Heart right ventricle (tissue), 16 donors: ENCODE measurements at regions not wholly inside any gene's neighbourhood (a gene's known extent, or its start where the extent isn't known, plus 50 kb on each side); places are given as distances from the start of the nearest gene placed in this dataset.
A peak's percentile ranks its signal among the peaks of the same experiment; 100 is the strongest.

Experiments
- ATAC-seq, 8 donors: fragments of 200-7000 bp; cut with Tn5 transposase; one replicate each; pipeline ENCODE4 v1.9.1; 2020; ENCODE audit warnings: mild to moderate bottlenecking in 8 of 8, moderate library complexity in 8 of 8, moderate number of reproducible peaks in 1 of 8
- DNase-seq, 2 donors: peaks; one replicate each; pipeline ENCODE4 v3.0.0-alpha.2; 2020
- H3K27ac ChIP-seq, 10 donors: fragments of 200-600 bp; sonication (generic) in 2 of 10; one replicate each; pipeline versions ENCODE4 v1.5.0 to v1.8.0; 2020 to 2022; ENCODE audit warnings: mild to moderate bottlenecking in 3 of 10
- H3K27me3 ChIP-seq, 7 donors: fragments of 200-600 bp; one replicate each; pipeline ENCODE4 v1.8.0; 2021 to 2022; ENCODE audit warnings: mild to moderate bottlenecking in 2 of 7
- H3K36me3 ChIP-seq, 9 donors: fragments of 200-600 bp; sonication (generic) in 1 of 9; one replicate each; pipeline versions ENCODE4 v1.5.0 to v1.8.0; 2020 to 2022; ENCODE audit warnings: mild to moderate bottlenecking in 2 of 9
- H3K4me1 ChIP-seq, 9 donors: fragments of 200-600 bp; sonication (generic) in 1 of 9; one replicate each; pipeline versions ENCODE4 v1.5.0 to v1.8.0; 2020 to 2022; ENCODE audit warnings: mild to moderate bottlenecking in 4 of 9
- H3K4me3 ChIP-seq, 10 donors: fragments of 200-600 bp; sonication (generic) in 2 of 10; one replicate each; pipeline versions ENCODE4 v1.5.0 to v1.8.0; 2020 to 2022; ENCODE audit warnings: mild to moderate bottlenecking in 7 of 10, moderate library complexity in 2 of 10
- H3K9me3 ChIP-seq, 11 donors: fragments of 200-600 bp in 10 of 11; sonication (generic) in 2 of 11; one replicate each; pipeline versions ENCODE4 v1.5.0 to v1.8.0; 2013 to 2022; ENCODE audit warnings: mild to moderate bottlenecking in 2 of 11, control low read depth in 1 of 11, moderate library complexity in 1 of 11
- CTCF ChIP-seq, 9 donors: fragments of 200-600 bp; sonication (generic) in 2 of 9; IDR thresholded peaks; one replicate each; pipeline versions ENCODE4 v1.5.0 to v1.8.0; 2021 to 2022; ENCODE audit warnings: antibody characterized with exemption in 9 of 9, mild to moderate bottlenecking in 5 of 9, moderate library complexity in 1 of 9
- WGBS, 2 donors: extraction: QIAGEN DNeasy Blood & Tissue Kit; methylation state at CpG; one replicate each; pipeline ENCODE4 v1.1.7; 2013; ENCODE audit warnings: inconsistent platforms in 1 of 2; 5-methylcytosine and 5-hydroxymethylcytosine counted together
- intact Hi-C, 10 donors: fragments of 100-400 bp; cut with DNase I; formaldehyde crosslinking; loops; one replicate each; pipeline versions ENCODE4 v1.11.1 to v1.14.2; 2022
- donor health status: Arrhythmogenic right ventricular cardiomyopathy.
- donor health status: ischemic (EF 13 %, LVEDD 7.1; RV severe dilation, severe dysfunction).
- donor health status: healthy with polysubstance abuse.
- donor health status: DM: no; HTN: yes; CAD: no.
- donor health status: DM: no; HTN: no; CAD: no.
- donor health status: ischemic (EF 25% LVEDD 6.9; RV normal size, moderate dysfunction).
- donor health status: ischemic (EF 25% LVEDD 5.7; RV mildly dilated, moderate dysfunction).
- donor health status: healthy.
- donor health status: DM: yes; HTN: yes; CAD: no.
- donor health status: Ischemic cardiomyopathy.
- donor health status: ischemic (EF 35%, LVEDD 5.7; RV mildly dilated, moderate dysfunction).
- donor health status: nonischemic (EF 11% LVEDD 7.7; RV severe dilation, severe dysfunction).
- donor health status: DM: yes; HTN: yes; CAD: no.
- donor health status: PGD.
- donor health status: ischemic (EF 29% LVEDD 5.4; RV normal size, mild dysfunction).
- donor health status: nonischemic (EF 23%, LVEDD 6.1; RV moderate dilation, normal function).

- 92% methylated on average over 3 of the region's 3 CpGs for WGBS, 2 donors
Observed at GRCh38 chr11:115587718-115588342, 83.6 kb upstream of the CADM1 start.

GRCh38 chr11:115585361-115586024 lies 81.3 kb upstream of the CADM1 start:
- WGBS, 2 donors, result 92 to 96% methylated on average over 11 of the region's 11 CpGs
- intact Hi-C loops, result no loop called here
- H3K36me3 ChIP-seq, result no peaks in the 10 kb centered on the region
- no peak for TF ChIP-seq CTCF (IDR thresholded peaks at IDR 0.05)
- DNase-seq (no peak), ATAC-seq (no peak)
- H3K4me3 ChIP-seq, result no peak overlapping the region
- H3K27ac ChIP-seq, result no peak overlapping the region
- H3K27me3 ChIP-seq, result no peaks in the 10 kb centered on the region
- peaks cover 0 to 23% (median 7%) of the 10 kb centered on the region in 9 donors for H3K4me1 ChIP-seq
- H3K9me3 ChIP-seq, result peaks cover 0 to 24% (median 7%) of the 10 kb centered on the region in 11 donors

More at GRCh38 chr11:115587718-115588342, 83.6 kb upstream of the CADM1 start:
- no peak for DNase-seq
- Histone ChIP-seq H3K27me3 (no peaks in the 10 kb centered on the region), H3K9me3 (peaks cover 0 to 24% (median 7%) of the 10 kb centered on the region in 11 donors), H3K4me3 (no peak overlapping the region), H3K27ac (no peak overlapping the region), H3K36me3 (no peaks in the 10 kb centered on the region), H3K4me1 (peaks cover 0 to 6% (median 0%) of the 10 kb centered on the region in 9 donors)
- intact Hi-C loops, result no loop called here
- no peak for ATAC-seq
- no peak for TF ChIP-seq CTCF (IDR thresholded peaks at IDR 0.05)

GRCh38 chr11:115581871-115582639 lies 77.8 kb upstream of the CADM1 start:
- peaks cover 0 to 3% (median 0%) of the 10 kb centered on the region in 11 donors for H3K9me3 ChIP-seq
- no peak for DNase-seq
- intact Hi-C loops, result no loop called here
- ATAC-seq, result peak in 2 of 8 donors; percentile 34 to 44
- H3K27ac ChIP-seq, result no peak overlapping the region
- 79 to 80% methylated on average over 20 of the region's 20 CpGs for WGBS, 2 donors
- H3K27me3 ChIP-seq, result no peaks in the 10 kb centered on the region
- H3K4me3 ChIP-seq, result no peak overlapping the region
- H3K4me1 ChIP-seq, result peaks cover 0 to 18% (median 7%) of the 10 kb centered on the region in 9 donors
- peak in 1 of 9 donors; percentile 6 for TF ChIP-seq CTCF (IDR thresholded peaks at IDR 0.05)
- no peaks in the 10 kb centered on the region for H3K36me3 ChIP-seq

- H3K27me3 ChIP-seq, result no peaks in the 10 kb centered on the region
- no peaks in the 10 kb centered on the region for H3K36me3 ChIP-seq
- intact Hi-C loops, result no loop called here
- peaks cover 0 to 18% (median 7%) of the 10 kb centered on the region in 9 donors for H3K4me1 ChIP-seq
- no peak overlapping the region for H3K4me3 ChIP-seq
- ATAC-seq (peak in 6 of 8 donors; percentile 40 to 74 (median 56)), DNase-seq (peak; percentile 42 to 56)
- TF ChIP-seq CTCF (IDR thresholded peaks at IDR 0.05), result no peak
- WGBS, 2 donors, result 39 to 60% methylated on average over 7 of the region's 7 CpGs
- H3K9me3 ChIP-seq, result no peaks in the 10 kb centered on the region
- H3K27ac ChIP-seq, result no peak overlapping the region
Observed at GRCh38 chr11:115580927-115581680, 76.9 kb upstream of the CADM1 start.
